CD8-positive, alpha-beta memory T cell (primary cell): ENCODE measurements at regions not wholly inside any gene's neighbourhood (a gene's known extent, or its start where the extent isn't known, plus 50 kb on each side); places are given as distances from the start of the nearest gene placed in this dataset.

Experiments
- CTCF ChIA-PET: fragments of 350-600 bp; sonication (Branson Sonifier 250); formaldehyde crosslinking; loops from one replicate; lab custom pipeline; 2021; ENCODE audit warnings: antibody characterized with exemption; lab: Charles Lee
- POLR2A ChIA-PET: fragments of 350-600 bp; sonication (Branson Sonifier 250); formaldehyde crosslinking; loops from one replicate; lab custom pipeline; 2021; ENCODE audit warnings: antibody characterized with exemption; lab: Charles Lee
- DNase-seq, 5 donors: peaks; one replicate each; pipeline versions ENCODE4 v3.0.0 to v3.0.0-alpha.2; 2020 to 2022; ENCODE audit warnings: mixed read lengths in 1 of 5
- H3K27ac ChIP-seq: one replicate; pipeline ENCODE4 v1.7.0; 2013; ENCODE audit warnings: low read depth, mild to moderate bottlenecking, low read length, moderate library complexity
- H3K27me3 ChIP-seq: 2 replicates; pipeline ENCODE4 v1.7.0; 2013; ENCODE audit warnings: low read length, mild to moderate bottlenecking; ENCODE audit not compliant: insufficient read depth, poor library complexity, severe bottlenecking
- H3K36me3 ChIP-seq: 2 replicates; pipeline ENCODE4 v1.7.0; 2013; ENCODE audit warnings: mild to moderate bottlenecking, low read length, moderate library complexity; ENCODE audit not compliant: insufficient read depth
- H3K4me1 ChIP-seq: 2 replicates; pipeline ENCODE4 v1.7.0; 2013; ENCODE audit warnings: mild to moderate bottlenecking, low read length, moderate library complexity; ENCODE audit not compliant: insufficient read depth
- H3K4me3 ChIP-seq: 2 replicates; pipeline ENCODE4 v1.7.0; 2013; ENCODE audit warnings: mild to moderate bottlenecking, low read length
- H3K9me3 ChIP-seq: 2 replicates; pipeline ENCODE4 v1.7.0; 2013; ENCODE audit warnings: mild to moderate bottlenecking, low read length
- H3K27ac Mint-ChIP-seq, 8 donors: one replicate each; pipeline ENCODE4 v1.8.0; 2020 to 2021; ENCODE audit warnings: mixed read lengths in 8 of 8, mild to moderate bottlenecking in 6 of 8, inconsistent platforms in 3 of 8, moderate library complexity in 3 of 8
- H3K27me3 Mint-ChIP-seq, 2 donors: one replicate each; pipeline ENCODE4 v1.8.0; 2020 to 2021; ENCODE audit warnings: mixed read lengths in 2 of 2, mild to moderate bottlenecking in 1 of 2, moderate library complexity in 1 of 2
- H3K36me3 Mint-ChIP-seq, 3 donors: one replicate each; pipeline ENCODE4 v1.8.0; 2020 to 2021; ENCODE audit warnings: mixed read lengths in 3 of 3, inconsistent platforms in 1 of 3, mild to moderate bottlenecking in 1 of 3
- H3K4me1 Mint-ChIP-seq, 3 donors: one replicate each; pipeline ENCODE4 v1.8.0; 2020 to 2021; ENCODE audit warnings: mixed read lengths in 3 of 3, inconsistent platforms in 1 of 3, mild to moderate bottlenecking in 1 of 3
- H3K4me3 Mint-ChIP-seq, 7 donors: one replicate each; pipeline ENCODE4 v1.8.0; 2020 to 2021; ENCODE audit warnings: mixed read lengths in 7 of 7, mild to moderate bottlenecking in 6 of 7, moderate library complexity in 4 of 7, inconsistent platforms in 2 of 7
- H3K9me3 Mint-ChIP-seq, 5 donors: one replicate each; pipeline ENCODE4 v1.8.0; 2020 to 2022; ENCODE audit warnings: mixed read lengths in 5 of 5, mild to moderate bottlenecking in 3 of 5, moderate library complexity in 2 of 5, inconsistent platforms in 1 of 5

DNA sequence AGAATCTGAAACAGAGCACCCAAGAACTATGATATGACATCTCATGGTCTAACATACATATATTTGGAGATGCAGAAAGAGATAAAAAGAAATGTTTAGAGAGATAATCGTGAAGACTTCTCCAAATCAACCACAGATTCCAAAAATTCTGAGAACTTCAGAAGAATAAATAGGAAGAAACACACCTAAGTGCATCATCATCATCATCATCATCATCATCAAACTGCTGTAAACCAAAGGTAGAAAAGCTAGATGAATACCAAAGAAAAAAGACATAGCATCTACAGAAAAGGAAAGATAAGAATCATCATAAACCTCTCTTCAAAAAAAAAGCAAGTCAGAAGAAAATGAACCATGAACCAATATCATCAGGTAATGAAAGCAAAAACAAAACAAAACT, 124.2 kb downstream of the PPP1R3A start:
- Histone ChIP-seq H3K27me3 (no peaks in the 10 kb centered on the region), H3K36me3 (no peaks in the 10 kb centered on the region), H3K4me3 (no peak overlapping the region), H3K9me3 (no peaks in the 10 kb centered on the region), H3K27ac (no peak overlapping the region), H3K4me1 (no peaks in the 10 kb centered on the region)
- H3K9me3 Mint-ChIP-seq: peaks cover 0 to 11% (median 4%) of the 10 kb centered on the region in 5 donors
- H3K36me3 Mint-ChIP-seq: no peaks in the 10 kb centered on the region
- no peak overlapping the region for H3K4me3 Mint-ChIP-seq
- H3K27ac Mint-ChIP-seq: no peak overlapping the region
- peaks cover 0 to 2% of the 10 kb centered on the region in 2 donors for H3K27me3 Mint-ChIP-seq
- H3K4me1 Mint-ChIP-seq: no peaks in the 10 kb centered on the region
- ChIA-PET POLR2A (no interaction called here), CTCF (no interaction called here)
- no peak for DNase-seq

DNA sequence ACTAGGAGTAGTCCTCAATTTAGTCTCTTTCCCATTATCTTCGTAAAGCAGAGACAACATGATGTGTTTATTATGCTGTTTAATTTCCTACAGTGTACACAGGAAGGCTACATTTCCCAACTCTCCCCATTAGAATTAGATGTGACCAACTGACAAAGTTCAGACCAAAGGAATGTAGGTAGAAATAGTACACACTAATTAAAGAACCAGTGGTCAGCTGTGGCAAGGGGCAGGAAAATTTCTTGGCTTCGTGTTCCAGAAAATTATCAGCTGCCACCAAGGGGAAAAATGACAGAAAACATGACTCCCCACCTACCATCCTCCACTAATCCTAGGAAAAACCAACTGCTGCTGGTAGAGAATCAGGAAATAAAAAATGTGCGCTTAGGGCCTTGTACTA, 125.6 kb downstream of the PPP1R3A start:
- no peak overlapping the region for H3K4me3 ChIP-seq
- no peaks in the 10 kb centered on the region for H3K4me1 ChIP-seq
- Mint-ChIP-seq H3K9me3 (peaks cover 2 to 11% (median 4%) of the 10 kb centered on the region in 5 donors), H3K4me1 (no peaks in the 10 kb centered on the region), H3K27ac (no peak overlapping the region), H3K4me3 (no peak overlapping the region), H3K36me3 (no peaks in the 10 kb centered on the region), H3K27me3 (no peaks in the 10 kb centered on the region)
- no peaks in the 10 kb centered on the region for H3K36me3 ChIP-seq
- ChIA-PET POLR2A (no interaction called here), CTCF (no interaction called here)
- no peak for DNase-seq
- no peaks in the 10 kb centered on the region for H3K27me3 ChIP-seq
- no peaks in the 10 kb centered on the region for H3K9me3 ChIP-seq
- H3K27ac ChIP-seq: no peak overlapping the region

DNA sequence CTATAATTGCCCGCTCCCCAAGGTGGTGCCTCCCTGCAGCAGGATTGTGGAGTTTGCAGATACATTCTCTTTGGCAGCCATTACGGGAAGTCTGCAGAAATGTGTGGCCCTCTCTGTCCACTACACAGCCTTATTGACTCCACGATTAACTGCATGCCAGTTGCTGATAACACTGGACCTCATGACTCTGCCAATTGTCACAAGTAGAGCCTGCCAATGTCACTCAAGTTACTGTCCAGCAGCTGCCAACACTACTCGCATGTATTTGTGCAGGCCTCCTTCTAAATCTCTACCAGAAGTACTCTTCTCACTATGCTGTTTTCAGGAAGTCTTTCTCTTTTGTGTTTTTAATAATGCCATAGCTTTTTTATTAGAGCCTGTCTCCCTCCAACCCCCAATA, 128.8 kb downstream of the PPP1R3A start:
- Histone ChIP-seq H3K9me3 (no peaks in the 10 kb centered on the region), H3K27me3 (no peaks in the 10 kb centered on the region), H3K4me3 (no peak overlapping the region), H3K36me3 (no peaks in the 10 kb centered on the region), H3K27ac (no peak overlapping the region), H3K4me1 (no peaks in the 10 kb centered on the region)
- ChIA-PET CTCF (no interaction called here), POLR2A (no interaction called here)
- Mint-ChIP-seq H3K4me3 (no peak overlapping the region), H3K27me3 (no peaks in the 10 kb centered on the region), H3K36me3 (no peaks in the 10 kb centered on the region), H3K27ac (no peak overlapping the region), H3K9me3 (peaks cover 2 to 7% (median 4%) of the 10 kb centered on the region in 5 donors), H3K4me1 (no peaks in the 10 kb centered on the region)
- DNase-seq: no peak

DNA sequence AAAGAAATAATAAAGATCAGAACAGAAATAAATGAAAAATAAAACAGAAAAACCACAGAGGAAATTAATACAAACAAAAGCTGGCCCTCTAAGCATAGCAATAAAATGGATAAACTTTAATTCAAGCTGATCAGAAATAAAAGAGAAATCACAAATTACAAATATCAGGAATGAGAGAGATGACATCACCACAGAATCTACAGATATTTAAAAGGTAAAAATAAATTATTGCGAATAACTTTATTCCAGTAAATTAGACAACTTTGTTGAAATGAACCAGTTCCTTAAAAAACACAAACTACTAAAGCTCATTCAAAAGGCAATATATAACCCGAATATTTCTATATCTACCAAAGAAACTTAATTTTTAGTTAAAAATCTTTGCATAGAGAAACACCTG, 131.7 kb downstream of the PPP1R3A start:
- no peak overlapping the region for H3K4me3 ChIP-seq
- Mint-ChIP-seq H3K4me3 (no peak overlapping the region), H3K36me3 (no peaks in the 10 kb centered on the region), H3K27ac (no peak overlapping the region), H3K9me3 (peaks cover 0 to 2% (median 0%) of the 10 kb centered on the region in 5 donors), H3K27me3 (no peaks in the 10 kb centered on the region), H3K4me1 (no peaks in the 10 kb centered on the region)
- ChIA-PET POLR2A (no interaction called here), CTCF (no interaction called here)
- H3K27ac ChIP-seq: no peak overlapping the region
- H3K36me3 ChIP-seq: no peaks in the 10 kb centered on the region
- no peak for DNase-seq
- H3K4me1 ChIP-seq: no peaks in the 10 kb centered on the region
- no peaks in the 10 kb centered on the region for H3K27me3 ChIP-seq
- H3K9me3 ChIP-seq: no peaks in the 10 kb centered on the region

DNA sequence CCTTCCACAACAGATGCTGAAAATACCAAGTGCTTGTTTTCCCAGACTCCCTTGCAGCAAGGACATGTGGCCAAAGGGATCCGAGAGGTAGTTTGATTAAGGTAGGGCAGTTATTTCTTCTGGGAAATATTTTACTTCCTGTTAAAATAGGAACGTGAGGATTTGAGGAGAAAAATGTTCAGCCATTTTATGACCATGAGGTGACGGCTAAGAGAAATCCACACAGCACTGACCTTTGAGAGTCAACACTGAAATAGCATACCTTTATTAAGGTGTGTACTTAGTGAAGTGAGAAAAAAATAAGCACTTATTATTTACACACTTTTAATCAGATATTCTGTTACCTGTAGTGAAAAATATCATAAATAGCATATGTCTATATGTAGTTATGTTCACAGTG, 133.9 kb downstream of the PPP1R3A start:
- Histone ChIP-seq H3K27ac (no peak overlapping the region), H3K4me3 (no peak overlapping the region), H3K36me3 (no peaks in the 10 kb centered on the region), H3K27me3 (no peaks in the 10 kb centered on the region), H3K9me3 (no peaks in the 10 kb centered on the region), H3K4me1 (no peaks in the 10 kb centered on the region)
- no peak for DNase-seq
- no peaks in the 10 kb centered on the region for H3K27me3 Mint-ChIP-seq
- CTCF ChIA-PET: no interaction called here
- H3K4me3 Mint-ChIP-seq: no peak overlapping the region
- H3K4me1 Mint-ChIP-seq: no peaks in the 10 kb centered on the region
- H3K9me3 Mint-ChIP-seq: peaks cover 0 to 2% (median 0%) of the 10 kb centered on the region in 5 donors
- no peak overlapping the region for H3K27ac Mint-ChIP-seq
- no peaks in the 10 kb centered on the region for H3K36me3 Mint-ChIP-seq
- POLR2A ChIA-PET: no interaction called here

DNA sequence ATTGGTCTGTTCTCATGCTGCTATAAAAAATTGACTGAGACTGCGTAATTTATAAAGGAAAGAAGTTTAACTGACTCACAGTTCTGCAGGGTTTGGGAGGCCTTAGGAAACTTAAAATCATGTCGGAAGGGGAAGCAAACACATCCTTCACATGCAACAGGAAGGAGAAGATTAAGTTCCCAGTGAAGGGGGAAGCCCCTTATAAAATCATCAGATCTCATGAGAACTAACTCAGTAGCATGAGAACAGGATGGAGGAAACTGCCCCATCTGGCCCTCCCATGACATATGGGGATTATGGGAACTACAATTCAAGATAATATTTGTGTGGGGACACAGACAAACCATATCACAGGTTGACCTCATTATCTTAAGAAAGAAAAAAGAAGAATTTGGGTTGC, 134.5 kb downstream of the PPP1R3A start:
- Mint-ChIP-seq H3K4me3 (no peak overlapping the region), H3K27me3 (no peaks in the 10 kb centered on the region), H3K27ac (no peak overlapping the region), H3K36me3 (no peaks in the 10 kb centered on the region), H3K9me3 (peaks cover 0 to 2% (median 0%) of the 10 kb centered on the region in 5 donors), H3K4me1 (no peaks in the 10 kb centered on the region)
- Histone ChIP-seq H3K27ac (no peak overlapping the region), H3K9me3 (no peaks in the 10 kb centered on the region), H3K27me3 (no peaks in the 10 kb centered on the region), H3K4me1 (no peaks in the 10 kb centered on the region), H3K36me3 (no peaks in the 10 kb centered on the region), H3K4me3 (no peak overlapping the region)
- POLR2A ChIA-PET: no interaction called here
- CTCF ChIA-PET: no interaction called here
- DNase-seq: no peak

DNA sequence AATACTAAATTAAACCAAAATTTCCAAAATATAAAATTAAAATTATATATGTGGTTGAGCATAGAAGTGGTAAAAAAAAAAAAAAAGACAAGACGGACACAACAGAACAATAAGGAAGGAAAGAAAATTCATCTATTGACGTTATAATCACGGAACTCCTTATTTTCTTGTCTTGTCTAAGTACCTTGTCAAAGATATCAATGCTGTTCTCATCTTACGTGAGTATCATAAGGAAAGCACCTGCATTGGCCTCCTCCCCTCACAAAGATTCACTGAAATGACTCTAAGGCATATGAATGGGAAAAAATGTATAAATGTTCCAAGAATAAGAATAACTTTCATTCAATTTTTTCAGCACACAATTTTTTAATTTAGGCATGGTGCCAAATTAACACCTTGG, 135.4 kb downstream of the PPP1R3A start:
- no peaks in the 10 kb centered on the region for H3K9me3 Mint-ChIP-seq
- Histone ChIP-seq H3K9me3 (no peaks in the 10 kb centered on the region), H3K4me1 (no peaks in the 10 kb centered on the region), H3K4me3 (no peak overlapping the region), H3K27ac (no peak overlapping the region), H3K36me3 (no peaks in the 10 kb centered on the region), H3K27me3 (no peaks in the 10 kb centered on the region)
- no peak for DNase-seq
- no peak overlapping the region for H3K4me3 Mint-ChIP-seq
- H3K27me3 Mint-ChIP-seq: no peaks in the 10 kb centered on the region
- ChIA-PET POLR2A (no interaction called here), CTCF (no interaction called here)
- no peak overlapping the region for H3K27ac Mint-ChIP-seq
- H3K4me1 Mint-ChIP-seq: no peaks in the 10 kb centered on the region
- no peaks in the 10 kb centered on the region for H3K36me3 Mint-ChIP-seq

DNA sequence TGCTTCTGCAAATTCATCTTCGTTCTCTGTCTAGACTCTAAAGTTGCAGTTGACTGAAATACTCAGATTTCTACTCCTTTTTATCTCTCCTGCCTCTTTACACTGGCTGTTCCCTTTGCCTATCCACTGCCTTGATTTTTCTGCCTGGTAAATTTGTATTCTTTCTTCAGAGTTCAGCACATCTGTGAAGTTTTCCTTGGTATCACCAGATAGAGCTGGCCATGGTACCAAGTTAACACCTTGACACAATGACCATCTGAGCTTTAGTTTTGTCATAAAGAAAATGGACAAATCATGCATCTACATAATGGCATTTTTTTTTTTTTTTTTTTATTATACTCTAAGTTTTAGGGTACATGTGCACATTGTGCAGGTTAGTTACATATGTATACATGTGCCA, 143.0 kb downstream of the PPP1R3A start:
- Mint-ChIP-seq H3K4me1 (no peaks in the 10 kb centered on the region), H3K4me3 (no peak overlapping the region), H3K36me3 (no peaks in the 10 kb centered on the region), H3K9me3 (no peaks in the 10 kb centered on the region), H3K27ac (no peak overlapping the region), H3K27me3 (no peaks in the 10 kb centered on the region)
- no peak overlapping the region for H3K4me3 ChIP-seq
- ChIA-PET POLR2A (no interaction called here), CTCF (no interaction called here)
- no peak overlapping the region for H3K27ac ChIP-seq
- DNase-seq: no peak
- no peaks in the 10 kb centered on the region for H3K9me3 ChIP-seq
- H3K27me3 ChIP-seq: no peaks in the 10 kb centered on the region
- no peaks in the 10 kb centered on the region for H3K4me1 ChIP-seq
- no peaks in the 10 kb centered on the region for H3K36me3 ChIP-seq

DNA sequence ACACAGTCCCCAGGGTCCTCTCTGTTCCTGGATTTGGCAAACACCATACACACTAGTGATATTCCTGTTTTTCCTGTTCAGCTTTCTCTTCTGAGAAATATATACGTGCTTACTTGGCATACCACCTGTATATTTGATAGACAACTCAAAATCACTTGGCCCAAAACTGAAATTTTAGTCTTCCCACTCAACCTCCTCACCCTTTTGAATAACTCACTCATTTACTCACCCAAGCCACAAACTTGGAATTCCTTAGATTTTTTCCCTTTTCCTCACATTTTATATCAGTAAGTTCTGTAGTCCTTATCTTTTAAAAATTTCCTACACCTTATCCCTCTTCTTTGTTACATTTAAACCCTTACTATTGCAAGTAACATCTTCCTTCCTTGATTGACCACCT, 143.4 kb downstream of the PPP1R3A start:
- Mint-ChIP-seq H3K4me1 (no peaks in the 10 kb centered on the region), H3K4me3 (no peak overlapping the region), H3K27ac (no peak overlapping the region), H3K27me3 (no peaks in the 10 kb centered on the region), H3K9me3 (no peaks in the 10 kb centered on the region), H3K36me3 (no peaks in the 10 kb centered on the region)
- ChIA-PET POLR2A (no interaction called here), CTCF (no interaction called here)
- no peak overlapping the region for H3K4me3 ChIP-seq
- no peaks in the 10 kb centered on the region for H3K27me3 ChIP-seq
- DNase-seq: no peak
- H3K36me3 ChIP-seq: no peaks in the 10 kb centered on the region
- no peak overlapping the region for H3K27ac ChIP-seq
- no peaks in the 10 kb centered on the region for H3K9me3 ChIP-seq
- H3K4me1 ChIP-seq: no peaks in the 10 kb centered on the region
